ENCODE measurements at regions not wholly inside any gene's neighbourhood (a gene's known extent, or its start where the extent isn't known, plus 50 kb on each side); places are given as distances from the start of the nearest gene placed in this dataset.

DNA sequence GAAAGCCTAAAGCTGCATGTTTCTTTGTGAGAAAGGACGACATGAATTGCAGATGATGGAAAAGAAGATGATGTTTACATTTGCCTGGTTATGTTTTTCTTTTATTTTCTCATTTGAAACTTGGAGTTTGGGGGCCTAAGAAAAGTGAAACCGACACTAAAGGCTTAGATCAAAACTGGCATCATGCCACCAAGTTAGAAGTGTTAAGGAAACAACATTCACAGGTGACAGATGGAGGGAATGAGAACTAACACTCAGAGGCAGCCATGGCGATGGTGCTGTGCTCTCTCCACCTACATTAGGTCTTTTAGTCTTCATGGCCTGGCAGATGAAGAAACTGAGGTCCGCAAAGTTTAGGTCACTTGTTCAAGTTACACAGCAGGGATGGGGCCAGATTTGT is 923.6 kb downstream of the TUSC7 start:
- TF ChIP-seq, protein P1, sequence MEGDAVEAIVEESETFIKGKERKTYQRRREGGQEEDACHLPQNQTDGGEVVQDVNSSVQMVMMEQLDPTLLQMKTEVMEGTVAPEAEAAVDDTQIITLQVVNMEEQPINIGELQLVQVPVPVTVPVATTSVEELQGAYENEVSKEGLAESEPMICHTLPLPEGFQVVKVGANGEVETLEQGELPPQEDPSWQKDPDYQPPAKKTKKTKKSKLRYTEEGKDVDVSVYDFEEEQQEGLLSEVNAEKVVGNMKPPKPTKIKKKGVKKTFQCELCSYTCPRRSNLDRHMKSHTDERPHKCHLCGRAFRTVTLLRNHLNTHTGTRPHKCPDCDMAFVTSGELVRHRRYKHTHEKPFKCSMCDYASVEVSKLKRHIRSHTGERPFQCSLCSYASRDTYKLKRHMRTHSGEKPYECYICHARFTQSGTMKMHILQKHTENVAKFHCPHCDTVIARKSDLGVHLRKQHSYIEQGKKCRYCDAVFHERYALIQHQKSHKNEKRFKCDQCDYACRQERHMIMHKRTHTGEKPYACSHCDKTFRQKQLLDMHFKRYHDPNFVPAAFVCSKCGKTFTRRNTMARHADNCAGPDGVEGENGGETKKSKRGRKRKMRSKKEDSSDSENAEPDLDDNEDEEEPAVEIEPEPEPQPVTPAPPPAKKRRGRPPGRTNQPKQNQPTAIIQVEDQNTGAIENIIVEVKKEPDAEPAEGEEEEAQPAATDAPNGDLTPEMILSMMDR (IDR thresholded peaks at IDR 0.05; ENCODE audit: insufficient read depth, low read depth, low read length) = no peak
- TF ChIP-seq EZH2 (IDR thresholded peaks at IDR 0.05; ENCODE audit: insufficient read depth, low read length) = no peak

All from astrocyte (in vitro differentiated cells and primary cell).